HL-60 (cell line): ENCODE measurements at regions not wholly inside any gene's neighbourhood (a gene's known extent, or its start where the extent isn't known, plus 50 kb on each side); places are given as distances from the start of the nearest gene placed in this dataset.
"Not testable (repeated sequence)": the region's sequence is repeated elsewhere in the genome, so short reads cannot be mapped to it uniquely, and the experiment has no call there.

Source experiments
- DNase-seq, 2 experiments: peaks; one replicate each; pipeline ENCODE4 v3.0.0-alpha.2; 2010 to 2020; ENCODE audit warnings: low read depth in 1 of 2, low spot score in 1 of 2
- H3K27ac ChIP-seq: fragments of 250-450 bp; sonication (Bioruptor Pico); replicated peaks from 2 replicates; pipeline ENCODE4 v1.5.1; 2020; ENCODE audit warnings: mild to moderate bottlenecking, moderate library complexity
- H3K27me3 ChIP-seq: fragments of 250-450 bp; sonication (Bioruptor Pico); 2 replicates; pipeline ENCODE4 v1.5.1; 2021; ENCODE audit warnings: mild to moderate bottlenecking, moderate library complexity; ENCODE audit not compliant: insufficient read depth, poor library complexity, severe bottlenecking
- H3K4me3 ChIP-seq: replicated peaks from 2 replicates; pipeline ENCODE4 v1.5.1; 2011; ENCODE audit warnings: mild to moderate bottlenecking, control low read depth, low read length; ENCODE audit not compliant: insufficient read depth
- GABPA ChIP-seq: IDR thresholded peaks from 2 replicates; pipeline ENCODE4 v1.6.1; 2012; ENCODE audit warnings: low read depth
- POLR2AphosphoS5 ChIP-seq: IDR thresholded peaks from 2 replicates; pipeline ENCODE4 v1.6.1; 2012; ENCODE audit warnings: low read depth
- SPI1 ChIP-seq: IDR thresholded peaks from 2 replicates; pipeline ENCODE4 v1.6.1; 2012; ENCODE audit warnings: low read depth, mild to moderate bottlenecking, borderline replicate concordance
- TF ChIP-seq, protein P1 (sequence below): IDR thresholded peaks from one replicate; pipeline ENCODE4 v1.5.1; 2011; ENCODE audit warnings: low read length, control low read depth, inconsistent platforms; ENCODE audit not compliant: insufficient read depth
- TF ChIP-seq, protein P2 (sequence below): IDR thresholded peaks from 2 replicates; pipeline ENCODE4 v1.6.1; 2012; ENCODE audit warnings: low read depth; ENCODE audit not compliant: insufficient replicate concordance

DNA sequence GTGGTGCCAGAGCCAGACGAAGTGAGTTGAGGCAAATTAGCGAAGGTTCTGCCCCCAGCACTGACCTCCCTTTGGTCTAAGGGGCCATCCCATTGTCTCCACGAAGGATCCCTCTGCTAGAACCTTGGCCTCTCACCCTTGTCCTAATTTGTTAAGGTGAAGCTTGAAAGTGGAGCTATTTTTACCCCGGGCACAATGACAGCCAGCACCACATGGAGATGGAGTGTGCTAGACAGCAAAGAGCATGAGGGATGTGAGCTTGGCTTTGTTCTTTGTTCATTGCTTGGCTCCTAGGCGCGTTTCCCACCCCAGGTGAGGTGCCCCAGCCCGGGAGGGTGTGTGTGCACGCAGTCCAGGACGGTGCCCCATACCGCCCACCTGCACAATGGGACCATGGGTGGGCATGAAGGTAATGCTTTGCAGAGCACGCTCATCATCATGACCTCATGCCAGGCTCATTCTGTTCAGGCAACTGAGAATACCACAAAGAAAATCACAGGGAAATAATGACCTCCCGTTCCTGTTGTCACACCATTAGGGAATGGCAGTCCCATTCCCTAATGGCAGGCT, 361.0 kb upstream of the FZD8 start:
- TF ChIP-seq, protein P1, sequence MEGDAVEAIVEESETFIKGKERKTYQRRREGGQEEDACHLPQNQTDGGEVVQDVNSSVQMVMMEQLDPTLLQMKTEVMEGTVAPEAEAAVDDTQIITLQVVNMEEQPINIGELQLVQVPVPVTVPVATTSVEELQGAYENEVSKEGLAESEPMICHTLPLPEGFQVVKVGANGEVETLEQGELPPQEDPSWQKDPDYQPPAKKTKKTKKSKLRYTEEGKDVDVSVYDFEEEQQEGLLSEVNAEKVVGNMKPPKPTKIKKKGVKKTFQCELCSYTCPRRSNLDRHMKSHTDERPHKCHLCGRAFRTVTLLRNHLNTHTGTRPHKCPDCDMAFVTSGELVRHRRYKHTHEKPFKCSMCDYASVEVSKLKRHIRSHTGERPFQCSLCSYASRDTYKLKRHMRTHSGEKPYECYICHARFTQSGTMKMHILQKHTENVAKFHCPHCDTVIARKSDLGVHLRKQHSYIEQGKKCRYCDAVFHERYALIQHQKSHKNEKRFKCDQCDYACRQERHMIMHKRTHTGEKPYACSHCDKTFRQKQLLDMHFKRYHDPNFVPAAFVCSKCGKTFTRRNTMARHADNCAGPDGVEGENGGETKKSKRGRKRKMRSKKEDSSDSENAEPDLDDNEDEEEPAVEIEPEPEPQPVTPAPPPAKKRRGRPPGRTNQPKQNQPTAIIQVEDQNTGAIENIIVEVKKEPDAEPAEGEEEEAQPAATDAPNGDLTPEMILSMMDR: no peak
- no peak for TF ChIP-seq SPI1
- TF ChIP-seq, protein P2, sequence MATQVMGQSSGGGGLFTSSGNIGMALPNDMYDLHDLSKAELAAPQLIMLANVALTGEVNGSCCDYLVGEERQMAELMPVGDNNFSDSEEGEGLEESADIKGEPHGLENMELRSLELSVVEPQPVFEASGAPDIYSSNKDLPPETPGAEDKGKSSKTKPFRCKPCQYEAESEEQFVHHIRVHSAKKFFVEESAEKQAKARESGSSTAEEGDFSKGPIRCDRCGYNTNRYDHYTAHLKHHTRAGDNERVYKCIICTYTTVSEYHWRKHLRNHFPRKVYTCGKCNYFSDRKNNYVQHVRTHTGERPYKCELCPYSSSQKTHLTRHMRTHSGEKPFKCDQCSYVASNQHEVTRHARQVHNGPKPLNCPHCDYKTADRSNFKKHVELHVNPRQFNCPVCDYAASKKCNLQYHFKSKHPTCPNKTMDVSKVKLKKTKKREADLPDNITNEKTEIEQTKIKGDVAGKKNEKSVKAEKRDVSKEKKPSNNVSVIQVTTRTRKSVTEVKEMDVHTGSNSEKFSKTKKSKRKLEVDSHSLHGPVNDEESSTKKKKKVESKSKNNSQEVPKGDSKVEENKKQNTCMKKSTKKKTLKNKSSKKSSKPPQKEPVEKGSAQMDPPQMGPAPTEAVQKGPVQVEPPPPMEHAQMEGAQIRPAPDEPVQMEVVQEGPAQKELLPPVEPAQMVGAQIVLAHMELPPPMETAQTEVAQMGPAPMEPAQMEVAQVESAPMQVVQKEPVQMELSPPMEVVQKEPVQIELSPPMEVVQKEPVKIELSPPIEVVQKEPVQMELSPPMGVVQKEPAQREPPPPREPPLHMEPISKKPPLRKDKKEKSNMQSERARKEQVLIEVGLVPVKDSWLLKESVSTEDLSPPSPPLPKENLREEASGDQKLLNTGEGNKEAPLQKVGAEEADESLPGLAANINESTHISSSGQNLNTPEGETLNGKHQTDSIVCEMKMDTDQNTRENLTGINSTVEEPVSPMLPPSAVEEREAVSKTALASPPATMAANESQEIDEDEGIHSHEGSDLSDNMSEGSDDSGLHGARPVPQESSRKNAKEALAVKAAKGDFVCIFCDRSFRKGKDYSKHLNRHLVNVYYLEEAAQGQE: no peak
- no peak for TF ChIP-seq GABPA
- TF ChIP-seq POLR2AphosphoS5: no peak

DNA sequence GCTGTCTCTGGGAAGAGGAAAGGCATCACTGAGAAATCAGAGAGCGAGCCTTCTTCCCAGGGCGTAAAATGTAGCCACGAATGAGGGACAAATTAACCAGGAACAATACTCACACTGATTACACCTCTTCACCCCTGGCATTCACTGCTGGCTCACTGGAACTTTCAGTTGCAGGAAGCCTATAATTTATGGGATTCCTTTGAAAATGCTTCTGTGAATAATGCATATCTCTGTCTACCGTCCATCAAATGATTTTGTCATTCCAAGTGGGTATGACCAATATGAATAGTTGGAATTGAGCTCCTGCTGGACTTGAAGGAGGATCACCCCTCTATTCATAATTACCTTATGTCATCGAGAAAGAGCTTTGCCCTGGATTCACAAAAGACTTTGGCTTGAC, 360.3 kb upstream of the FZD8 start:
- H3K4me3 ChIP-seq: no peak overlapping the region
- no peak for DNase-seq
- TF ChIP-seq, protein P2: no peak
- TF ChIP-seq, protein P1: no peak
- TF ChIP-seq POLR2AphosphoS5 (no peak), SPI1 (no peak), GABPA (no peak)
- no peak overlapping the region for H3K27ac ChIP-seq
- no peaks in the 10 kb centered on the region for H3K27me3 ChIP-seq

More for the DNA sequence above, 361.0 kb upstream of the FZD8 start:
- H3K27me3 ChIP-seq: no peaks in the 10 kb centered on the region
- H3K27ac ChIP-seq: no peak overlapping the region
- no peak for DNase-seq
- no peak overlapping the region for H3K4me3 ChIP-seq

DNA sequence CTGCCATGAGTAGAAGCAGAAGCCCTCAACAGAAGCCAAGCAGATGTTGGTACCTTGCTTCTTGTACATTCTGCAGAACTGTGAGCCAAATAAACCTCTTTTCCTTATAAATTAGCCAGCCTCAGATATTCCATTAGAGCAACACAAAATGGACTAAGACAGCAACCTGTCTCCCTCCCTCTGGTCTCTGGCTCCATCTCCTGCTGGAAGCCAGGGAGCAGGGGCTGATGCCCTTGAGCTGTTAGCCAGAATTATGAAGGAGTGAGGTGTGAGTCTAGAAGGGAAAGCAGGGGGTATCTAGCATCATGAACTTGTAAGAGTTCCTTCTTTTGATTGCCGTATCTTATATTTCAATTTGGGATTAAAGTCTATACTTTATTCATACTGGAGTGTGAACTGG, 358.7 kb upstream of the FZD8 start:
- H3K27me3 ChIP-seq, H3K4me3 ChIP-seq, H3K27ac ChIP-seq, DNase-seq: not testable (repeated sequence)

DNA sequence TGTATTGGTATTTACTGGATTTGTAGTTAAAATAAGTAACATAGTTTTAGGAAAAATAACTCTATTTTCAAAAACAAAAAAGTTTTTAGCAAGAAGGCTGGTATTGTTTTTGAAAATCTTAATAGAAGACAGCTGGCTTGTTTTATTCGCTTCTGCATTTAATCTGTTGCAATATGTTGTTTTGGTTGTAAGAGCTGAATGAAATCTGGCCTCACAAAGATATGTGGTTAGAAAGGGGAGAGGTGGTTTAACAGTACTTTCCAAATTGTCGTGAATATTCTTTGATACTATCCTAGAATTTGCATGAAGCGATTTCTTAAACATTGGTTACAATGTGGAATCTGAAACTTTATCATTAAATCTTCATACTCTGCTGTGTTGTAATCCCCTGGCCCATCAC, 355.9 kb upstream of the FZD8 start:
- no peak overlapping the region for H3K4me3 ChIP-seq
- no peaks in the 10 kb centered on the region for H3K27me3 ChIP-seq
- TF ChIP-seq GABPA (no peak), SPI1 (no peak), POLR2AphosphoS5 (no peak)
- TF ChIP-seq, protein P1: no peak
- no peak for DNase-seq
- no peak overlapping the region for H3K27ac ChIP-seq
